K562 (cell line): ENCODE measurements at regions not wholly inside any gene's neighbourhood (a gene's known extent, or its start where the extent isn't known, plus 50 kb on each side); places are given as distances from the start of the nearest gene placed in this dataset.

Experiments used
- ATAC-seq: fragments of 200-7000 bp; cut with Tn5 transposase; 3 replicates; pipeline ENCODE4 v1.9.1; 2020; ENCODE audit warnings: moderate library complexity
- BruUV-seq: library from RNA; stranded (reverse); fragments of 400-500 nt; replicated peaks from 2 replicates; lab custom pipeline; 2021; lab: Mats Ljungman, UMichigan
- CTCF ChIA-PET: fragments of 300-600 bp; formaldehyde crosslinking; extraction: SDS; loops from one replicate; lab custom pipeline; 2021; ENCODE audit warnings: low intra/inter-chr PET ratio; lab: Yijun Ruan, JAX
- POLR2A ChIA-PET: fragments of 300-600, 350-650 bp; sonication (Branson Sonifier 250); formaldehyde crosslinking; extraction: SDS; loops from one replicate; lab custom pipeline; 2021; ENCODE audit warnings: antibody characterized with exemption, inconsistent platforms; lab: Yijun Ruan, JAX
- DNase-seq, 4 experiments: peaks; one replicate each; pipeline versions ENCODE4 v3.0.0 to v3.0.0-alpha.2; 2011 to 2018; ENCODE audit warnings: low spot score in 3 of 4, mixed read lengths in 3 of 4; ENCODE audit errors: extremely low read depth in 1 of 4
- FAIRE-seq: peaks from 2 replicates; lab custom pipeline; 2011; peaks lifted over from hg19 to GRCh38; lab: Jason Lieb, UNC
- H2AFZ ChIP-seq: 2 replicates; pipeline ENCODE4 v1.6.0; 2011; ENCODE audit warnings: low read depth, low read length, control low read depth, inconsistent platforms
- H3K27ac ChIP-seq: fragments of 200-600 bp; 3 replicates; pipeline ENCODE4 v1.8.0; 2011; ENCODE audit warnings: low read depth, mild to moderate bottlenecking, control low read depth, inconsistent platforms, low read length, moderate library complexity, mixed read lengths; ENCODE audit errors: extremely low read depth
- H3K27me3 ChIP-seq, 2 experiments: fragments of 300-600 bp in 1 of 2; 2 replicates in 1 of 2; 3 replicates in 1 of 2; pipeline versions ENCODE4 v1.6.0 to v1.8.0; 2011; ENCODE audit warnings: inconsistent platforms in 2 of 2, low read length in 2 of 2, mild to moderate bottlenecking in 1 of 2, mixed read lengths in 1 of 2, moderate library complexity in 1 of 2; ENCODE audit not compliant: control insufficient read depth in 2 of 2, insufficient read depth in 2 of 2
- H3K36me3 ChIP-seq: fragments of 300-600 bp; 3 replicates; pipeline ENCODE4 v1.8.0; 2011; ENCODE audit warnings: mild to moderate bottlenecking, low read length, inconsistent platforms; ENCODE audit not compliant: control insufficient read depth, insufficient read depth
- H3K4me1 ChIP-seq, 2 experiments: fragments of 200-600 bp in 1 of 2; replicated peaks in 1 of 2; 2 replicates in 1 of 2; 3 replicates in 1 of 2; pipeline versions ENCODE4 v1.5.1 to v1.8.0; 2011; ENCODE audit warnings: inconsistent platforms in 2 of 2, low read length in 2 of 2, mild to moderate bottlenecking in 1 of 2, mixed read lengths in 1 of 2, moderate library complexity in 1 of 2; ENCODE audit not compliant: control insufficient read depth in 2 of 2, insufficient read depth in 2 of 2
- H3K4me2 ChIP-seq: 2 replicates; pipeline ENCODE4 v1.6.1; 2011; ENCODE audit warnings: low read length, control low read depth, inconsistent platforms, mixed read lengths; ENCODE audit not compliant: insufficient read depth
- H3K4me3 ChIP-seq: fragments of 200-600 bp; sonication (generic), shearing (Covaris generic); 2 replicates; pipeline ENCODE4 v1.5.1; 2016; ENCODE audit warnings: control low read depth, inconsistent platforms
- H3K79me2 ChIP-seq: fragments of 200-600 bp; 3 replicates; pipeline ENCODE4 v1.8.0; 2011; ENCODE audit warnings: low read length, inconsistent platforms; ENCODE audit not compliant: control insufficient read depth, insufficient read depth
- H3K9ac ChIP-seq, 2 experiments: 2 replicates each; pipeline versions ENCODE4 v1.6.0 to v1.6.1; 2011; ENCODE audit warnings: low read depth in 2 of 2, low read length in 2 of 2, control low read depth in 1 of 2, inconsistent platforms in 1 of 2, mild to moderate bottlenecking in 1 of 2, mixed read lengths in 1 of 2; ENCODE audit not compliant: insufficient read depth in 1 of 2
- H3K9me1 ChIP-seq: one replicate; pipeline ENCODE4 v1.6.0; 2011; ENCODE audit warnings: inconsistent platforms, mild to moderate bottlenecking, low read length, moderate library complexity; ENCODE audit not compliant: control insufficient read depth, insufficient read depth
- H3K9me3 ChIP-seq: replicated peaks from 2 replicates; pipeline ENCODE4 v1.5.1; 2011; ENCODE audit warnings: low read depth, low read length, inconsistent platforms; ENCODE audit not compliant: control insufficient read depth, insufficient read depth
- H4K20me1 ChIP-seq: replicated peaks from 2 replicates; pipeline ENCODE4 v1.6.1; 2011; ENCODE audit warnings: low read length, inconsistent platforms, mixed read lengths; ENCODE audit not compliant: control insufficient read depth, insufficient read depth
- BMI1 ChIP-seq: fragments of 150-350 bp; IDR thresholded peaks from 2 replicates; pipeline ENCODE4 v1.6.1; 2014; ENCODE audit warnings: low read length
- CBX5 ChIP-seq: IDR thresholded peaks from 2 replicates; pipeline ENCODE4 v1.6.1; 2014; ENCODE audit warnings: low read depth, borderline replicate concordance
- CTBP1 ChIP-seq: fragments of 450-650 bp; IDR thresholded peaks from 2 replicates; pipeline ENCODE4 v1.6.1; 2016; ENCODE audit warnings: borderline replicate concordance
- CXXC5 ChIP-seq: fragments of 250-450 bp; sonication (Bioruptor Pico); IDR thresholded peaks from 2 replicates; pipeline ENCODE4 v1.8.0; 2022; ENCODE audit warnings: inconsistent platforms, mild to moderate bottlenecking, moderate library complexity
- DLX4 ChIP-seq: fragments of 250-450 bp; sonication (Bioruptor Pico); IDR thresholded peaks from 2 replicates; pipeline ENCODE4 v1.6.1; 2021; ENCODE audit warnings: mild to moderate bottlenecking
- E2F4 ChIP-seq: sonication (generic); formaldehyde crosslinking; IDR thresholded peaks from 2 replicates; pipeline ENCODE4 v1.8.0; 2022; ENCODE audit warnings: mild to moderate bottlenecking, low read depth, missing genetic modification reagents
- FIP1L1 ChIP-seq: fragments of 200-400 bp; formaldehyde crosslinking; IDR thresholded peaks from 2 replicates; pipeline ENCODE4 v1.6.1; 2018; ENCODE audit warnings: mild to moderate bottlenecking, low read depth, low read length; ENCODE audit not compliant: poor library complexity, severe bottlenecking
- NR1H2 ChIP-seq: sonication (generic); formaldehyde crosslinking; IDR thresholded peaks from 2 replicates; pipeline ENCODE4 v1.4.0; 2020; ENCODE audit warnings: mild to moderate bottlenecking, missing genetic modification reagents
- RB1 ChIP-seq: fragments of 450-650 bp; IDR thresholded peaks from 2 replicates; pipeline ENCODE4 v1.6.1; 2017; ENCODE audit warnings: low read depth, mild to moderate bottlenecking
- TFAP4 ChIP-seq: sonication (generic); formaldehyde crosslinking; IDR thresholded peaks from 2 replicates; pipeline ENCODE4 v1.8.0; 2022; ENCODE audit warnings: missing genetic modification reagents, mild to moderate bottlenecking, moderate library complexity, borderline replicate concordance
- U2AF1 ChIP-seq: fragments of 200-400 bp; formaldehyde crosslinking; optimal IDR thresholded peaks from 2 replicates; pipeline ENCODE3; 2017; ENCODE audit warnings: mild to moderate bottlenecking, low read depth, low read length, moderate library complexity
- ZBTB17 ChIP-seq: fragments of 450-650 bp; formaldehyde crosslinking; IDR thresholded peaks from 2 replicates; pipeline ENCODE4 v1.4.0; 2020; ENCODE audit warnings: mild to moderate bottlenecking
- ZNF175 ChIP-seq: fragments of 200-800 bp; sonication (Bioruptor generic); IDR thresholded peaks from 2 replicates; pipeline ENCODE4 v1.6.1; 2016; ENCODE audit warnings: low read depth, mild to moderate bottlenecking, missing genetic modification characterization, missing compliant biosample characterization
- ZNF282 ChIP-seq: sonication (generic); formaldehyde crosslinking; IDR thresholded peaks from 2 replicates; pipeline ENCODE4 v1.8.1; 2023; ENCODE audit warnings: missing genetic modification reagents
- ZNF41 ChIP-seq: fragments of 250-450 bp; sonication (Bioruptor Pico); conservative IDR thresholded peaks from 2 replicates; pipeline ENCODE4 v1.4.0; 2020; ENCODE audit warnings: mild to moderate bottlenecking
- ZNF589 ChIP-seq: fragments of 200-800 bp; sonication (Bioruptor generic); IDR thresholded peaks from 2 replicates; pipeline ENCODE4 v1.6.1; 2016; ENCODE audit warnings: low read depth, missing genetic modification characterization, missing compliant biosample characterization
- WGBS: fragments of 100-300 bp; shearing (Covaris generic); methylation state at CpG from one replicate; pipeline ENCODE4 v1.1.6; 2016; ENCODE audit warnings: low coverage, mixed read lengths; ENCODE audit not compliant: insufficient coverage; ENCODE audit errors: missing lambda C conversion rate; 5-methylcytosine and 5-hydroxymethylcytosine counted together
- in situ Hi-C: fragments of 300-500 bp; cut with MboI; formaldehyde crosslinking; loops from 4 replicates; pipeline ENCODE4 v1.15.0; 2018; ENCODE audit warnings: inconsistent platforms, mixed read lengths
- intact Hi-C: fragments of 100-400 bp; cut with micrococcal nuclease; formaldehyde crosslinking; loops from 2 replicates; pipeline ENCODE4 v1.14.2; 2022

GRCh38 chr15:38714309-38715072, 149.9 kb upstream of the RASGRP1 start:
- intact Hi-C loops (no loop called here), in situ Hi-C loops (no loop called here)
- ChIA-PET POLR2A (no interaction called here), CTCF (no interaction called here)
- no peak for DNase-seq
- H3K9me3 ChIP-seq: no peaks in the 10 kb centered on the region
- no peak for ATAC-seq
- 6% methylated on average over 4 of the region's 4 CpGs for WGBS
- no peak overlapping the region for H3K9ac ChIP-seq
- no peaks in the 10 kb centered on the region for H3K4me1 ChIP-seq
- no peaks in the 10 kb centered on the region for H3K79me2 ChIP-seq
- no peak overlapping the region for H3K27ac ChIP-seq
- no TSS peak for BruUV-seq
- no peaks in the 10 kb centered on the region for H3K9me1 ChIP-seq
- TF ChIP-seq TFAP4 (CRISPR knock-in tag): no peak
- no peak for TF ChIP-seq RB1
- no peak for TF ChIP-seq BMI1
- TF ChIP-seq FIP1L1: no peak
- no peak for TF ChIP-seq NR1H2 (CRISPR knock-in tag)
- no peak for TF ChIP-seq CBX5
- TF ChIP-seq ZNF282: no peak
- TF ChIP-seq CXXC5: no peak
- no peak for TF ChIP-seq ZNF589
- TF ChIP-seq DLX4 (CRISPR knock-in tag): no peak
- TF ChIP-seq ZBTB17 (CRISPR knock-in tag): no peak
- TF ChIP-seq U2AF1: no peak
- no peak for TF ChIP-seq CTBP1
- no peak for TF ChIP-seq ZNF175
- no peak for TF ChIP-seq ZNF41 (CRISPR knock-in tag)
- no peak for TF ChIP-seq E2F4 (CRISPR knock-in tag)
- no peaks in the 10 kb centered on the region for H3K36me3 ChIP-seq
- no peak overlapping the region for H2AFZ ChIP-seq
- no peak overlapping the region for H3K4me2 ChIP-seq
- no peak overlapping the region for H3K4me3 ChIP-seq
- peaks cover 0 to 6% of the 10 kb centered on the region in 2 experiments; a peak in 3 of 5 replicates for H3K27me3 ChIP-seq
- FAIRE-seq: no peak
- no peaks in the 10 kb centered on the region for H4K20me1 ChIP-seq
